ENCODE measurements at regions not wholly inside any gene's neighbourhood (a gene's known extent, or its start where the extent isn't known, plus 50 kb on each side); places are given as distances from the start of the nearest gene placed in this dataset.

DNA sequence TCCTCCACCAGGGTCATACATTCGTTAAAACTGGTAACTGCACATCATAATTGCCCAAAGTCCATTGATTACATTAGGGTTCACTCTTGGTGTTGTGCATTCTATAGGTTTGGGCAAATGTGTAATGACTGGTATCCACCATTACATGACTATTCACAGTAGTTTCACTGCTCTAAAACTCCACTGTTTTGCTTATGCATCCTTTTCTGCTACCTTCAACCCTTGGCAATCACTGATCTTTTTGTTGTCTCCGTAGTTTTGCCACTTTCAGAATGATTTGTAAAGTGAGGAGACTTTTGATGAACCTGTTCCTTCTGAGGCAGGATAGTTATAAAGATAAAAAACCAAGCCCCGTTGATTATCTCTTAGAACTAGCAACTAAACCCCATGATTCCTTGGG, 187.3 kb upstream of the MCHR2 start:
- in situ Hi-C loops (cut with MboI; ENCODE audit: low pct_unique_long_range_greater_than_20kb in 2 of 9, low sequenced_read_pairs in 9 of 9, unreplicated experiment in 9 of 9), result no loop called here
- H3K4me1 ChIP-seq (replicated peaks in 1 of 2), result peaks cover 0 to 2% of the 10 kb centered on the region in 2 donors
- no peak for ATAC-seq (replicated peaks in 6 of 8)
- H3K4me3 ChIP-seq, result no peak overlapping the region
- no peak overlapping the region for H3K27ac ChIP-seq
- whole genome bisulfite sequencing, 10 experiments, result 64 to 100% (median 93%) methylated on average over 2 to 3 of the region's 3 CpGs

DNA sequence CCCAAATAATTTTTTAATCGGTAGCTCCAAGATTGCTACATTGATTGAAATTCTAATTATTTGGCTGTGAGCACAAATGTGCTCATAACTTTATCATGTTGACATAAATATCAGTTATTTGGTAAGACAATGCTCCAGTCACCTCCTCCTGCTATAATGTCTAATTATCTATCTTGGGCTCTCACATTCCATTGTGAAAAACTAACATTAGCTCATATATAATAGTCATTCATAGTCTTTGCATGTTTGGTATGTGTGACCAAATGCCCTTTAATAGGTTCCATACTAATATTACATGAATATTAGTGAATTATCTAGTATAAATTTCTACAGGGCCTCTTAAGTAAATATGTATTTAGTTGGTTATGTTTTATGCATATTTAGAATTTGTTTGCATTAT, 185.6 kb upstream of the MCHR2 start:
- in situ Hi-C loops (cut with MboI; ENCODE audit: low pct_unique_long_range_greater_than_20kb in 2 of 9, low sequenced_read_pairs in 9 of 9, unreplicated experiment in 9 of 9), result no loop called here
- no peak overlapping the region for H3K27ac ChIP-seq
- no peak overlapping the region for H3K4me3 ChIP-seq
- H3K4me1 ChIP-seq (replicated peaks in 1 of 2), result peaks cover 2 to 3% of the 10 kb centered on the region in 2 donors
- no peak for ATAC-seq (replicated peaks in 6 of 8)
- 0 to 95% (median 17%) methylated on average over 1 of the region's 1 CpG; no CpG with 5 or more reads in 5 of the 10 experiments for WGBS, 10 experiments

DNA sequence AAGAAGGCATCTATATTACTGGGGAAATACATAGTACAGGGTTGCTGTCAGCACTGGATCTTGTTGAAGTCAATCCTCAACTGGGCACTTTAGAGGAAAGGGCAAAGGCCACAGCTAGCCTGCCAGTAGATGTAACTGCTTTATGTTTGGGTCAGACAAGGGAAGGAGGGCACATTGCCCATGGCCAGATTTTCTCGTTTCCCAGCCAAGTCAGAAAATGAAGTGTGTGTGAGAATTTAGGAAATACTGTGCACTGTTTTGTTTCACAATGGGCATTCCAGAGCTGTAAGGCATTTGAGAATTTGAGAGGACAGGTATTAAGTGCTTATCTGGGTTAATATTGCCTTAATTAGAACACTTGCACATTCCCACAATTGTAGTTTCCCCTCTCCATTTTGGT, 183.9 kb upstream of the MCHR2 start:
- peaks cover 2 to 3% of the 10 kb centered on the region in 2 donors for H3K4me1 ChIP-seq (replicated peaks in 1 of 2)
- WGBS, 10 experiments, result 0 to 100% (median 80%) methylated on average over 1 of the region's 1 CpG; no CpG with 5 or more reads in 5 of the 10 experiments
- H3K4me3 ChIP-seq, result no peak overlapping the region
- no peak for ATAC-seq (replicated peaks in 6 of 8)
- H3K27ac ChIP-seq, result no peak overlapping the region
- in situ Hi-C loops (cut with MboI; ENCODE audit: low pct_unique_long_range_greater_than_20kb in 2 of 9, low sequenced_read_pairs in 9 of 9, unreplicated experiment in 9 of 9), result no loop called here

DNA sequence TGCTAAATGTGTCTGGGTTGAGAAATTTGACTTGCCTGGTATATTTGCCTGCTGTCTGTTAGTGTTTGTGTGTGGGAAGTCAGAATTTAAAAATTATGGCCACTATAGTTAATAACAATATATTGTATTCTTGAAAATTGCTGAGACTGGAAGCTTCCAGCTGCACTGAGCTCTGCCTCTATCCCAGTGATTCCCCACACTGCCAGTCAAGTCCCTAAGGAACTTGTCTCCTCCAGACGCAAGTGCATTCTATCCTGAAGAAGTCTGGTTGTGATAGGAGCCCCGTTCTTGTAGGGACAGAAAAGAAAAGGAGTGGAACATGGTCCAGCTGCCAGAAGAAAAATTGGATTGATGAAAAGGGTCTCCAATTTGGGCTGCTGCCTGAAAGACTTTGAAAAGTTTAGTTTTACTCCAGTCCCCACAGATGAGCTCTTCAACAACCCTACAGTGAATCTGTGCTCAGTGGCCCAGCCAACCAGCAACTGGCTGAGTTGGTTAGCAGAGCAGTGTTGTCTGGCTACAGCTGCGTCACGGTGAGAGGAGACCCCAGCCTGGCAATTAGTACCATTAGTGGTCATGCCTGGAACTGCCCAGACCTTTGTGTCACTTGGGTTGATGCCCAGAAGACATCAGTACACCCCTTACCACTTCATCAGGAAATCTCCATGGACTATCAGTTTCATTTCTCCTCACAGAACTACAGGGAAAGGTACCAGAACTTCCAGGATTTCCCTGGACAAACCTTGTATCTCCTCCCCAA, 183.1 kb upstream of the MCHR2 start:
- Histone ChIP-seq H3K4me1 (replicated peaks in 1 of 2) (peaks cover under 1 to 4% of the 10 kb centered on the region in 2 donors), H3K27ac (no peak overlapping the region), H3K4me3 (no peak overlapping the region)
- ATAC-seq (replicated peaks in 6 of 8), result peak in 2 of 8 experiments; percentile 10 to 15
- in situ Hi-C loops (cut with MboI; ENCODE audit: low pct_unique_long_range_greater_than_20kb in 2 of 9, low sequenced_read_pairs in 9 of 9, unreplicated experiment in 9 of 9), result no loop called here
- WGBS, 10 experiments, result 5 to 100% (median 100%) methylated on average over 2 to 3 of the region's 4 CpGs; no CpG with 5 or more reads in 5 of the 10 experiments

DNA sequence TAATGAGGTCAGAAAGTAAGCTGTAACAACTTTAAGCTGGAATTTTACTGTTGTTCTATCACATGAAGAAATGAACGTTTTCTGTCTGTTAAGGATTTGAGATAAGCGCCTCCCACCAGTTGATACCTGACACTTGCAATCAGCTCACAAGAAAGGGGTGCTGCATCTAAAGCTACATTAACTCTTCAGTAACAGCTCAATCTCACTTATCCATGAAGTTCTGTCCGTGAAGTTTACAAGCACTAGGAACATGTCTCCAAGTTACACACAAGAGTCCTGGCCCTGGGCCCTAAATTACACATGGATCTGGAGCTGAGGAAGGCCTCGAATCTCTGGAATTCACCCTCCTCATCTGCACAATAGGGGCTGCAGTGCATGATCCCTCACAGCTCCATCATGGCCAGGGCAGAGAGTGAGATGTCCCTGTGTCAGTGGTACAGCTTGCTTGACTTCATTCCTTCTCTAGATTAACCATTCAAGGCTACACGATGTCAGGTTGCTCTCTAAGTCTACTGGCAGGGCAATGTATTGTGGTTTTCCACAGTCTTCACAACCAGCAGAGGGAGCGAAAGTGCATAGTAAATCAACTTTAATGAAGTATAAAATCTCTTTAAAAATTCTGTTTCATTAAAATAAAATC, 182.4 kb upstream of the MCHR2 start:
- peaks cover 0 to 6% of the 10 kb centered on the region in 2 donors for H3K4me1 ChIP-seq (replicated peaks in 1 of 2)
- in situ Hi-C loops (cut with MboI; ENCODE audit: low pct_unique_long_range_greater_than_20kb in 2 of 9, low sequenced_read_pairs in 9 of 9, unreplicated experiment in 9 of 9), result no loop called here
- no peak overlapping the region for H3K27ac ChIP-seq
- 0 to 100% (median 40%) methylated on average over 1 to 6 of the region's 6 CpGs; no CpG with 5 or more reads in 1 of the 10 experiments for WGBS, 10 experiments
- H3K4me3 ChIP-seq, result no peak overlapping the region
- ATAC-seq (replicated peaks in 6 of 8), result peak in 4 of 8 experiments; percentile 52 to 77 (median 70)

DNA sequence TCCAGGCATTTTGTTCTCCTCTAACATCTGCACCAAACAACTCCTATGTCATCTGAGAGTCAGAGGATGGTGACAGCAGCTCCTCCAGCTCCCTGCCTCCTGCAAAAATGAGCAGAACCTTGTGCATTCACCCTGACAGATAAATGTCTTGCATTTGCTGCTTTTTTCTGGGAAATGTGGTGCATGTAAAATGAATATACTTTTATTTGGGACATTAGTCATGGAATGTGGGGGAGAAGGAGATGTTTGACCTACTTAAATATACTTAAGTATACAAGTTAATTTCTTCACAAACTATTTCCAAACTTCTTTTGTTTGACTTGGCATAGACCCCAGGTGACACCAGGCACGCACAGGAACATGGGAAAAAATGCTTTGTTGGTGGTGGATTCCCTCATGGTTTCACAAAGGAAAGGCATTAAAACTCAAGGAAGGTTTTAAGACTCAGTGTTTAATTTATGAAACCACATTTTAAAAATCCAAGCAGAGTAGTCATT, 181.8 kb upstream of the MCHR2 start:
- Histone ChIP-seq H3K27ac (no peak overlapping the region), H3K4me3 (no peak overlapping the region), H3K4me1 (replicated peaks in 1 of 2) (peaks cover 0 to 6% of the 10 kb centered on the region in 2 donors)
- in situ Hi-C loops (cut with MboI; ENCODE audit: low pct_unique_long_range_greater_than_20kb in 2 of 9, low sequenced_read_pairs in 9 of 9, unreplicated experiment in 9 of 9), result no loop called here
- peak in 4 of 8 experiments; percentile 15 to 53 (median 35) for ATAC-seq (replicated peaks in 6 of 8)
- WGBS, 10 experiments, result 33 to 100% (median 78%) methylated on average over 1 of the region's 1 CpG; no CpG with 5 or more reads in 3 of the 10 experiments

DNA sequence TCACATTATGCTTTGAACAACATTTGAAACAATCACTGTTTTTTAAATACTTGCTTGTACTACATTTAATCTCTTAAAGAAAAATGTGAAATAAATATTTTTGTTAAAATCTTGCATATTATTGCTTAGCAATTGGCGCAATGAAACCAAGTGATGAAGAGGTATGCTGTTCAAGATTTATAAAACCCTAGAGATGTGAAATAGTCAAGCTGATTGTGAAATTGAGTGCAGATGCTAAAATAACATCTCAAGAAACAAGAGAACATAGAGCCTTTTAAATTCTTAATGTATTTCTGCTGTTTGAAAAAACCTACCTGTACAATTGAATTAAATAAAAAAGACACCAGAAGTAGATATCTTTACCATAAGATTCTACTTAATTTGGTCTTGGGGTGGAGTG, 179.2 kb upstream of the MCHR2 start:
- 50 to 100% (median 85%) methylated on average over 1 of the region's 1 CpG for WGBS, 10 experiments
- in situ Hi-C loops (cut with MboI; ENCODE audit: low pct_unique_long_range_greater_than_20kb in 2 of 9, low sequenced_read_pairs in 9 of 9, unreplicated experiment in 9 of 9), result no loop called here

DNA sequence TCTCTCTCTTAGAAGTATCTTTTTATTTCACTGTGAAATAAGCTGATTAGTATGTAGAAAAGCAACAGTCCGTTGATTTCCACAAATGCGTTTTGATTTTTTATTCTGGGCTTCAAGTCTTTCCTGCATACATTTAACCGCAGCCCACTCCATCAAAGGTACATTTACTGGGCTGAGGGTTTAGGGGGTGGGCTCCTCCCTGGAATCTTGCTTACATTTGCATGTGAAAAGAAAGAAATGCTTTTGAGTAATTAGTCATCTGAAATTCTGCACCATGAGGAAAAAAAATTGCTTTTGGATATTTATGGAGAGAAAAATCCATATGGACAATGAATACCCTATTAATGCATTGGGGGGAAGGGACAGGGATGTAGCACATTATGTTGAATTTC, 178.3 kb upstream of the MCHR2 start:
- in situ Hi-C loops (cut with MboI; ENCODE audit: low pct_unique_long_range_greater_than_20kb in 2 of 9, low sequenced_read_pairs in 9 of 9, unreplicated experiment in 9 of 9), result no loop called here
- H3K4me1 ChIP-seq (replicated peaks in 1 of 2), result peaks cover 9 to 20% of the 10 kb centered on the region in 2 donors
- H3K27ac ChIP-seq, result no peak overlapping the region
- no peak overlapping the region for H3K4me3 ChIP-seq
- WGBS, 10 experiments, result 0 to 80% (median 43%) methylated on average over 2 to 3 of the region's 3 CpGs; no CpG with 5 or more reads in 1 of the 10 experiments
- ATAC-seq (replicated peaks in 6 of 8), result no peak

More for the DNA sequence above, 179.2 kb upstream of the MCHR2 start:
- Histone ChIP-seq H3K27ac (no peak overlapping the region), H3K4me3 (no peak overlapping the region), H3K4me1 (replicated peaks in 1 of 2) (peaks cover 0 to 11% of the 10 kb centered on the region in 2 donors)
- ATAC-seq (replicated peaks in 6 of 8), result no peak

DNA sequence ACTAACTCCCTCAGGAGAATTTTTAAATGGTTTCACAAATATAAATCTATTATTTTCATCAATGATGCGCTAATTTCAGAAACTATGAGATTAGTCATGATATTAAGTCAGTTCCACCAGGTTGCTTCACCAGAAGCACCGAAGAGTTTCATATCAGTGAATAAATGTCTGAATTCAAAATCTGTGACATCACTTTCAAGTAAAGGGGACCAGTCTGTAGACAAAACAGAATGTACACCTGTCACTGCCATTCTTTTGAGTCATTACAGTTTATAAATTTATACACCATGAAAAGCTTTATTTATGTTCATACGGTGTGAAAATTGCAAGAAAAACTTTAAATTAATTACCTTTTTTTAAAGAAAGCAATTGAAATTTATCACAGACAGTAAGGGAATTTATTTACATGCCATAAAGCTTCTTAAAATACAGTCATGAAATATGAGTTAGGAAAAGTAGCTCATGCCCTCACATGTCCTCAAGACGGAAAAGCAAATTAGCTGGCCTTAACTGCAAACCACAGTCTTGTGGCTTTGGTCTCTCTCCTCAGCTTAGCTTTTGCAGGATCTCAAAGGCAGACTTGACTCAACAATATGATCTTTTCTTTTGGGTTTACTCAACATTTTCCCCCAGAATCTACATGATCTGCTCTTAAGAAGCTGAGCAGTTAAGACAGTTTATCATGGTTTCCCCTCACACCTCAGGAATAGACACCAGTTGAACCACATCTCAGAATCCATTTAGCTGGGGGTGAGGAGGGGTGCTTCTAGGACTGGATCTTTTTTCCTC, 177.7 kb upstream of the MCHR2 start:
- in situ Hi-C loops (cut with MboI; ENCODE audit: low pct_unique_long_range_greater_than_20kb in 2 of 9, low sequenced_read_pairs in 9 of 9, unreplicated experiment in 9 of 9), result no loop called here
- no peak overlapping the region for H3K4me3 ChIP-seq
- WGBS, 10 experiments, result 50 to 93% (median 72%) methylated on average over 2 to 4 of the region's 4 CpGs
- H3K27ac ChIP-seq, result no peak overlapping the region
- H3K4me1 ChIP-seq (replicated peaks in 1 of 2), result peaks cover 13 to 20% of the 10 kb centered on the region in 2 donors
- ATAC-seq (replicated peaks in 6 of 8), result peak in 1 of 8 experiments; percentile 23

DNA sequence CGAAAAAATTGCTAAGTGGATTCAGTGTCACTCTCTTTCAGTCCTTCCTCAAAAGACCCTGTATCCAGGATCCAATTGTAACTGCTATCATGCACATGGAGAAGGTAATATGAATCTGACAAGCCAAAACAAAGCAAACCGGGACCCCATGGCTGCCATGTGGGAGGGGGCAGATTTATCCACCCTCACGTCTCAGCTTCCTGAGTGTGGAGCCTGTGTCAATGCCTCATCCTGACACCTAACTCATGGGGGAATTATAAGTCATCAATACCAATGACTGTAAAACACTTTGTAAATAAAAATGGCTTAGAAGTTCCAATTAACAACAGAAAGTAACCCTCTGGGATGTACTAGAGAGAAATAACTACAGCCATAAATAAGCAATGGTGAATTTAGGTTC, 174.1 kb upstream of the MCHR2 start:
- ATAC-seq (replicated peaks in 6 of 8), result peak in 4 of 8 experiments; percentile 15 to 77 (median 50)
- Histone ChIP-seq H3K4me3 (no peak overlapping the region), H3K27ac (peak overlapping the region in 1 of 2 donors; percentile 48), H3K4me1 (replicated peaks in 1 of 2) (peaks cover 16 to 26% of the 10 kb centered on the region in 2 donors)
- in situ Hi-C loops (cut with MboI; ENCODE audit: low pct_unique_long_range_greater_than_20kb in 2 of 9, low sequenced_read_pairs in 9 of 9, unreplicated experiment in 9 of 9), result no loop called here
- WGBS, 10 experiments, result 0 to 92% (median 44%) methylated on average over 1 to 3 of the region's 3 CpGs; no CpG with 5 or more reads in 2 of the 10 experiments

DNA sequence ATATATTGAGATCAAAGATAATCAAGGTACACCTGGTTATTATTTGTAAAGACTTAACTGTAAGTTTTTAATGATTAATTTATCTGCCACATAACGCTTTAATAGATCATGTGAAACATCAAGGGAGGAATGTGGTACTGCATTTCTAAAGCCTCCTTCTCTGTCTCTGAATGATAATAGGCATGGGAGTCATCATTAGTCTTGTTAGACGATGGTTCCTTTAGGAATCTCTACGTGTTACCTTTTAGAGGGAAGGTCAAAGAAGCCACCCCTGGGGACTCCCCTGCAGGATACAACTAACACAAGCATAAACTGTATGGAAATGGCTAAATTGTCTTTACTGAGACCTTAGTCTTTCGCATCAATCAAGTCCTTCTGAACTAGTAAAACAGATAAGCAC, 173.6 kb upstream of the MCHR2 start:
- H3K4me3 ChIP-seq, result no peak overlapping the region
- peak in 4 of 8 experiments; percentile 25 to 52 (median 36) for ATAC-seq (replicated peaks in 6 of 8)
- peaks cover 21 to 32% of the 10 kb centered on the region in 2 donors for H3K4me1 ChIP-seq (replicated peaks in 1 of 2)
- 4 to 82% (median 39%) methylated on average over 1 to 4 of the region's 4 CpGs; no CpG with 5 or more reads in 1 of the 10 experiments for WGBS, 10 experiments
- H3K27ac ChIP-seq, result peak overlapping the region in 1 of 2 donors; percentile 48
- in situ Hi-C loops (cut with MboI; ENCODE audit: low pct_unique_long_range_greater_than_20kb in 2 of 9, low sequenced_read_pairs in 9 of 9, unreplicated experiment in 9 of 9), result no loop called here

DNA sequence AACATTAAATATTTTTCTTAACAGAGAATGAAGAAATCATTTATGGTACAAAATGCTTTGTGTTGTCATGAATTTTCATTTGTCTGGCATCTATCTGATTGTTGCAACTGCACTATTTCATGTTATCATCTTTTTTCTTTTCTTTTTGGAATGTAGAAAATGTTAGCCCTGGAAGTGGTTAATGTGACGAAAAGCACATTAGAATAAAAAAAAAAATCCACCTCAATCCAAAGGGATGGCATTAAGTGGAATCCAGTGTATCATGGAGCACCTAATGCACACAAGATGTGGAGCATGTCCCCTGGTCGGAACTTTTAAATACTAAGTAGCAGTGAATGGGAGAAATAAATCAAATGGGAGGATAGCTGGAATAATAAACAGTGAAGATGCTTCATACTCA, 172.9 kb upstream of the MCHR2 start:
- 9 to 83% (median 42%) methylated on average over 1 to 2 of the region's 2 CpGs; no CpG with 5 or more reads in 1 of the 10 experiments for WGBS, 10 experiments
- in situ Hi-C loops (cut with MboI; ENCODE audit: low pct_unique_long_range_greater_than_20kb in 2 of 9, low sequenced_read_pairs in 9 of 9, unreplicated experiment in 9 of 9), result no loop called here
- Histone ChIP-seq H3K4me3 (no peak overlapping the region), H3K4me1 (replicated peaks in 1 of 2) (peaks cover 21 to 33% of the 10 kb centered on the region in 2 donors), H3K27ac (no peak overlapping the region)
- no peak for ATAC-seq (replicated peaks in 6 of 8)

DNA sequence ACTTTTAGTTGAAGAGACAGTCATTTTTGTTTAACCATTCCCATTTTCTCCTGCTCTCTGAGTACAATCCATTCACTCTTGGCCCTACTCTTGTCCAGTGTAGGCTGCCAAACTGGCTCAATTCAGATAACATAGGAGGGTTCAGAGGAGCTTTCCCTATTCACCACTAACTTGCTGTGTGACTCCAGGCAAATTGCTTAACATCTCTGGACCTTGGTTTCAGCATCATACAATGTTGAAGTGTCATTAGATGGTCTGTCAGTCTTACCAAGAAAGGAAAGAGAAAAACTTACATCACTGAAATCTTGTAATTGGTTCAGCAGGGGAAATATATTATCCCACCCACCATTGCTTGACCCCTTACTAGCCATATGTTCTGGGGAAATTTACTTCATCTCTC, 171.4 kb upstream of the MCHR2 start:
- Histone ChIP-seq H3K27ac (no peak overlapping the region), H3K4me3 (no peak overlapping the region), H3K4me1 (replicated peaks in 1 of 2) (peaks cover 27 to 33% of the 10 kb centered on the region in 2 donors)
- in situ Hi-C loops (cut with MboI; ENCODE audit: low pct_unique_long_range_greater_than_20kb in 2 of 9, low sequenced_read_pairs in 9 of 9, unreplicated experiment in 9 of 9), result no loop called here
- ATAC-seq (replicated peaks in 6 of 8), result no peak
